ENCODE measurements at regions not wholly inside any gene's neighbourhood (a gene's known extent, or its start where the extent isn't known, plus 50 kb on each side); places are given as distances from the start of the nearest gene placed in this dataset.
A peak's percentile ranks its signal among the peaks of the same experiment; 100 is the strongest.
"Not testable (repeated sequence)": the region's sequence is repeated elsewhere in the genome, so short reads cannot be mapped to it uniquely, and the experiment has no call there.

- H3K4me3 ChIP-seq (ENCODE audit: low read depth, low read length) = no peak overlapping the region
- no peaks in the 10 kb centered on the region for H3K27me3 ChIP-seq (ENCODE audit: control insufficient read depth, insufficient read depth, low read length)
- H3K36me3 ChIP-seq (ENCODE audit: control insufficient read depth, insufficient read depth, low read length) = no peaks in the 10 kb centered on the region
- peaks cover 6% of the 10 kb centered on the region; the same call in 1 of the 2 replicates for H3K4me1 ChIP-seq (ENCODE audit: control insufficient read depth, insufficient read depth, low read length)
- H3K27ac ChIP-seq (ENCODE audit: low read depth, low read length) = no peak overlapping the region
- no peak overlapping the region for H3K9ac ChIP-seq (ENCODE audit: low read depth, low read length)
- no peaks in the 10 kb centered on the region for H3K9me3 ChIP-seq (ENCODE audit: control insufficient read depth, insufficient read depth, low read length)
Measured at GRCh38 chr10:108338146-108338545, 1173.6 kb upstream of the SORCS1 start.

- Histone ChIP-seq H3K9ac (ENCODE audit: low read depth, low read length) (no peak overlapping the region), H3K36me3 (ENCODE audit: control insufficient read depth, insufficient read depth, low read length) (no peaks in the 10 kb centered on the region), H3K9me3 (ENCODE audit: control insufficient read depth, insufficient read depth, low read length) (no peaks in the 10 kb centered on the region), H3K27me3 (ENCODE audit: control insufficient read depth, insufficient read depth, low read length) (no peaks in the 10 kb centered on the region), H3K27ac (ENCODE audit: low read depth, low read length) (no peak overlapping the region), H3K4me1 (ENCODE audit: control insufficient read depth, insufficient read depth, low read length) (peaks cover 6% of the 10 kb centered on the region; the same call in 1 of the 2 replicates), H3K4me3 (ENCODE audit: low read depth, low read length) (no peak overlapping the region)
Measured at GRCh38 chr10:108336836-108337235, 1172.3 kb upstream of the SORCS1 start.

- Histone ChIP-seq H3K4me3 (ENCODE audit: low read depth, low read length) (no peak overlapping the region), H3K9me3 (ENCODE audit: control insufficient read depth, insufficient read depth, low read length) (no peaks in the 10 kb centered on the region), H3K27ac (ENCODE audit: low read depth, low read length) (no peak overlapping the region), H3K36me3 (ENCODE audit: control insufficient read depth, insufficient read depth, low read length) (no peaks in the 10 kb centered on the region), H3K9ac (ENCODE audit: low read depth, low read length) (no peak overlapping the region), H3K27me3 (ENCODE audit: control insufficient read depth, insufficient read depth, low read length) (no peaks in the 10 kb centered on the region), H3K4me1 (ENCODE audit: control insufficient read depth, insufficient read depth, low read length) (peaks cover 14% of the 10 kb centered on the region)
Measured at GRCh38 chr10:108327706-108328105, 1163.2 kb upstream of the SORCS1 start.

- no peak overlapping the region for H3K9ac ChIP-seq (ENCODE audit: low read depth, low read length)
- H3K36me3 ChIP-seq (ENCODE audit: control insufficient read depth, insufficient read depth, low read length) = no peaks in the 10 kb centered on the region
- no peak overlapping the region for H3K4me3 ChIP-seq (ENCODE audit: low read depth, low read length)
- H3K9me3 ChIP-seq (ENCODE audit: control insufficient read depth, insufficient read depth, low read length) = no peaks in the 10 kb centered on the region
- H3K27ac ChIP-seq (ENCODE audit: low read depth, low read length) = no peak overlapping the region
- H3K4me1 ChIP-seq (ENCODE audit: control insufficient read depth, insufficient read depth, low read length) = peaks cover 14% of the 10 kb centered on the region
- no peaks in the 10 kb centered on the region for H3K27me3 ChIP-seq (ENCODE audit: control insufficient read depth, insufficient read depth, low read length)
Measured at GRCh38 chr10:108323274-108323798, 1158.8 kb upstream of the SORCS1 start.

GRCh38 chr10:108319434-108320222, 1155.1 kb upstream of the SORCS1 start:
- Histone ChIP-seq H3K27ac (ENCODE audit: low read depth, low read length) (no peak overlapping the region), H3K9ac (ENCODE audit: low read depth, low read length) (no peak overlapping the region), H3K27me3 (ENCODE audit: control insufficient read depth, insufficient read depth, low read length) (no peaks in the 10 kb centered on the region), H3K4me3 (ENCODE audit: low read depth, low read length) (no peak overlapping the region), H3K9me3 (ENCODE audit: control insufficient read depth, insufficient read depth, low read length) (no peaks in the 10 kb centered on the region), H3K4me1 (ENCODE audit: control insufficient read depth, insufficient read depth, low read length) (peaks cover 9% of the 10 kb centered on the region), H3K36me3 (ENCODE audit: control insufficient read depth, insufficient read depth, low read length) (no peaks in the 10 kb centered on the region)

GRCh38 chr10:108315636-108316035, 1151.1 kb upstream of the SORCS1 start:
- not testable (repeated sequence) for H3K27ac ChIP-seq (ENCODE audit: low read depth, low read length); H3K4me1 ChIP-seq (ENCODE audit: control insufficient read depth, insufficient read depth, low read length); H3K27me3 ChIP-seq (ENCODE audit: control insufficient read depth, insufficient read depth, low read length); H3K9me3 ChIP-seq (ENCODE audit: control insufficient read depth, insufficient read depth, low read length); H3K36me3 ChIP-seq (ENCODE audit: control insufficient read depth, insufficient read depth, low read length)
- Histone ChIP-seq H3K4me3 (ENCODE audit: low read depth, low read length) (peak overlapping the region; percentile 59), H3K9ac (ENCODE audit: low read depth, low read length) (peak overlapping the region; percentile 81)

- Histone ChIP-seq H3K9ac (ENCODE audit: low read depth, low read length) (no peak overlapping the region), H3K27ac (ENCODE audit: low read depth, low read length) (no peak overlapping the region), H3K9me3 (ENCODE audit: control insufficient read depth, insufficient read depth, low read length) (no peaks in the 10 kb centered on the region), H3K4me1 (ENCODE audit: control insufficient read depth, insufficient read depth, low read length) (no peaks in the 10 kb centered on the region), H3K4me3 (ENCODE audit: low read depth, low read length) (no peak overlapping the region), H3K36me3 (ENCODE audit: control insufficient read depth, insufficient read depth, low read length) (no peaks in the 10 kb centered on the region), H3K27me3 (ENCODE audit: control insufficient read depth, insufficient read depth, low read length) (no peaks in the 10 kb centered on the region)
Measured at GRCh38 chr10:108307925-108308312, 1143.4 kb upstream of the SORCS1 start.

GRCh38 chr10:108307250-108307924, 1142.9 kb upstream of the SORCS1 start:
- no peaks in the 10 kb centered on the region for H3K4me1 ChIP-seq (ENCODE audit: control insufficient read depth, insufficient read depth, low read length)
- H3K9me3 ChIP-seq (ENCODE audit: control insufficient read depth, insufficient read depth, low read length) = no peaks in the 10 kb centered on the region
- H3K4me3 ChIP-seq (ENCODE audit: low read depth, low read length) = no peak overlapping the region
- no peak overlapping the region for H3K27ac ChIP-seq (ENCODE audit: low read depth, low read length)
- H3K27me3 ChIP-seq (ENCODE audit: control insufficient read depth, insufficient read depth, low read length) = no peaks in the 10 kb centered on the region
- no peaks in the 10 kb centered on the region for H3K36me3 ChIP-seq (ENCODE audit: control insufficient read depth, insufficient read depth, low read length)
- H3K9ac ChIP-seq (ENCODE audit: low read depth, low read length) = no peak overlapping the region

GRCh38 chr10:108303149-108303548, 1138.6 kb upstream of the SORCS1 start:
- H3K27me3 ChIP-seq (ENCODE audit: control insufficient read depth, insufficient read depth, low read length) = no peaks in the 10 kb centered on the region
- H3K27ac ChIP-seq (ENCODE audit: low read depth, low read length) = no peak overlapping the region
- H3K9ac ChIP-seq (ENCODE audit: low read depth, low read length) = no peak overlapping the region

GRCh38 chr10:108301002-108301401, 1136.5 kb upstream of the SORCS1 start:
- Histone ChIP-seq H3K36me3 (ENCODE audit: control insufficient read depth, insufficient read depth, low read length) (no peaks in the 10 kb centered on the region), H3K27me3 (ENCODE audit: control insufficient read depth, insufficient read depth, low read length) (no peaks in the 10 kb centered on the region), H3K4me1 (ENCODE audit: control insufficient read depth, insufficient read depth, low read length) (peaks cover 7% of the 10 kb centered on the region; the same call in 1 of the 2 replicates), H3K27ac (ENCODE audit: low read depth, low read length) (no peak overlapping the region), H3K9ac (ENCODE audit: low read depth, low read length) (no peak overlapping the region), H3K9me3 (ENCODE audit: control insufficient read depth, insufficient read depth, low read length) (no peaks in the 10 kb centered on the region), H3K4me3 (ENCODE audit: low read depth, low read length) (no peak overlapping the region)

More at GRCh38 chr10:108303149-108303548, 1138.6 kb upstream of the SORCS1 start:
- no peaks in the 10 kb centered on the region for H3K9me3 ChIP-seq (ENCODE audit: control insufficient read depth, insufficient read depth, low read length)
- H3K36me3 ChIP-seq (ENCODE audit: control insufficient read depth, insufficient read depth, low read length) = no peaks in the 10 kb centered on the region
- H3K4me3 ChIP-seq (ENCODE audit: low read depth, low read length) = no peak overlapping the region
- H3K4me1 ChIP-seq (ENCODE audit: control insufficient read depth, insufficient read depth, low read length) = peaks cover 7% of the 10 kb centered on the region; the same call in 1 of the 2 replicates

GRCh38 chr10:108290823-108291222, 1126.3 kb upstream of the SORCS1 start:
- no peak overlapping the region for H3K27ac ChIP-seq (ENCODE audit: low read depth, low read length)
- H3K36me3 ChIP-seq (ENCODE audit: control insufficient read depth, insufficient read depth, low read length) = no peaks in the 10 kb centered on the region
- no peaks in the 10 kb centered on the region for H3K4me1 ChIP-seq (ENCODE audit: control insufficient read depth, insufficient read depth, low read length)
- H3K4me3 ChIP-seq (ENCODE audit: low read depth, low read length) = no peak overlapping the region
- H3K27me3 ChIP-seq (ENCODE audit: control insufficient read depth, insufficient read depth, low read length) = no peaks in the 10 kb centered on the region
- no peaks in the 10 kb centered on the region for H3K9me3 ChIP-seq (ENCODE audit: control insufficient read depth, insufficient read depth, low read length)
- H3K9ac ChIP-seq (ENCODE audit: low read depth, low read length) = no peak overlapping the region

Measured in HUES48 (cell line).